CD14-positive monocyte (primary cell): ENCODE measurements at regions not wholly inside any gene's neighbourhood (a gene's known extent, or its start where the extent isn't known, plus 50 kb on each side); places are given as distances from the start of the nearest gene placed in this dataset.

Experiments used
- DNase-seq, 3 donors: peaks; one replicate each; pipeline ENCODE4 v3.0.0-alpha.2; 2011 to 2022
- H2AFZ ChIP-seq: 2 replicates; pipeline ENCODE4 v1.6.0; 2012; ENCODE audit warnings: mild to moderate bottlenecking, low read depth, low read length, inconsistent platforms; ENCODE audit not compliant: insufficient read depth, poor library complexity, severe bottlenecking
- H3K27ac ChIP-seq, 2 donors: 1 replicate in 1 of 2; 2 replicates in 1 of 2; pipeline ENCODE4 v1.5.1; 2012 to 2013; ENCODE audit warnings: low read length in 2 of 2, control low read depth in 1 of 2, inconsistent platforms in 1 of 2, low read depth in 1 of 2, mild to moderate bottlenecking in 1 of 2
- H3K27me3 ChIP-seq, 2 donors: one replicate each; pipeline versions ENCODE4 v1.6.0 to v1.6.1; 2011 to 2013; ENCODE audit warnings: low read length in 2 of 2; ENCODE audit not compliant: control insufficient read depth in 2 of 2, insufficient read depth in 2 of 2
- H3K36me3 ChIP-seq, 2 donors: replicated peaks in 1 of 2; 1 replicate in 1 of 2; 2 replicates in 1 of 2; pipeline versions ENCODE4 v1.5.1 to v1.6.1; 2012 to 2013; ENCODE audit warnings: low read length in 2 of 2, control low read depth in 1 of 2, inconsistent platforms in 1 of 2, mild to moderate bottlenecking in 1 of 2; ENCODE audit not compliant: insufficient read depth in 2 of 2, control insufficient read depth in 1 of 2
- H3K4me1 ChIP-seq, 2 donors: 1 replicate in 1 of 2; 2 replicates in 1 of 2; pipeline versions ENCODE4 v1.5.1 to v1.6.1; 2012 to 2013; ENCODE audit warnings: low read length in 2 of 2, control low read depth in 1 of 2, inconsistent platforms in 1 of 2, mild to moderate bottlenecking in 1 of 2, moderate library complexity in 1 of 2; ENCODE audit not compliant: insufficient read depth in 2 of 2, control insufficient read depth in 1 of 2
- H3K4me2 ChIP-seq: replicated peaks from 2 replicates; pipeline ENCODE3; 2012; ENCODE audit warnings: low read length, moderate library complexity, mild to moderate bottlenecking; ENCODE audit not compliant: poor library complexity, severe bottlenecking; ENCODE audit errors: extremely low read depth
- H3K4me3 ChIP-seq, 3 experiments: fragments of 200-600 bp in 1 of 3; sonication (generic) in 1 of 3; replicated peaks in 1 of 3; 1 replicate in 2 of 3; 2 replicates in 1 of 3; pipeline ENCODE4 v1.5.1; 2011 to 2013; ENCODE audit warnings: low read length in 3 of 3, mild to moderate bottlenecking in 3 of 3, control low read depth in 2 of 3, low read depth in 2 of 3, inconsistent platforms in 1 of 3, moderate library complexity in 1 of 3
- H3K79me2 ChIP-seq: 2 replicates; pipeline ENCODE4 v1.6.0; 2012; ENCODE audit warnings: mild to moderate bottlenecking, control low read depth, inconsistent platforms, low read length, moderate library complexity; ENCODE audit not compliant: insufficient read depth
- H3K9ac ChIP-seq: 2 replicates; pipeline ENCODE4 v1.6.0; 2017; ENCODE audit warnings: low read length, mild to moderate bottlenecking; ENCODE audit not compliant: insufficient read depth, poor library complexity, severe bottlenecking
- H3K9me3 ChIP-seq, 2 donors: replicated peaks in 1 of 2; 1 replicate in 1 of 2; 2 replicates in 1 of 2; pipeline versions ENCODE4 v1.5.1 to v1.6.1; 2012 to 2013; ENCODE audit warnings: low read length in 2 of 2, control low read depth in 1 of 2; ENCODE audit not compliant: control insufficient read depth in 1 of 2, insufficient read depth in 1 of 2
- H4K20me1 ChIP-seq: 2 replicates; pipeline ENCODE4 v1.6.0; 2012; ENCODE audit warnings: mild to moderate bottlenecking, low read length, control low read depth, moderate library complexity; ENCODE audit not compliant: insufficient read depth
- H3K27ac Mint-ChIP-seq, 7 donors: one replicate each; pipeline ENCODE4 v1.8.0; 2020; ENCODE audit warnings: mild to moderate bottlenecking in 7 of 7, mixed read lengths in 7 of 7, moderate library complexity in 6 of 7, inconsistent platforms in 2 of 7
- H3K27me3 Mint-ChIP-seq, 3 donors: one replicate each; pipeline ENCODE4 v1.8.0; 2021 to 2022; ENCODE audit warnings: low read depth in 3 of 3, mild to moderate bottlenecking in 3 of 3, mixed read lengths in 3 of 3, moderate library complexity in 3 of 3, inconsistent platforms in 1 of 3
- H3K36me3 Mint-ChIP-seq, 2 donors: one replicate each; pipeline ENCODE4 v1.8.0; 2020; ENCODE audit warnings: mixed read lengths in 2 of 2, inconsistent platforms in 1 of 2, mild to moderate bottlenecking in 1 of 2
- H3K4me1 Mint-ChIP-seq: one replicate; pipeline ENCODE4 v1.8.0; 2020; ENCODE audit warnings: mild to moderate bottlenecking, mixed read lengths
- H3K4me3 Mint-ChIP-seq, 2 donors: one replicate each; pipeline ENCODE4 v1.8.0; 2020; ENCODE audit warnings: mild to moderate bottlenecking in 2 of 2, mixed read lengths in 2 of 2, moderate library complexity in 1 of 2
- H3K9me3 Mint-ChIP-seq, 7 donors: one replicate each; pipeline ENCODE4 v1.8.0; 2020 to 2022; ENCODE audit warnings: mixed read lengths in 7 of 7, mild to moderate bottlenecking in 6 of 7, moderate library complexity in 6 of 7, inconsistent platforms in 2 of 7
- CTCF ChIP-seq: fragments of 200-600 bp; IDR thresholded peaks from one replicate; pipeline ENCODE4 v1.8.0; 2022; ENCODE audit warnings: antibody characterized with exemption, mild to moderate bottlenecking
- WGBS: methylation state at CpG from one replicate; pipeline ENCODE4 v1.1.5; 2013; ENCODE audit warnings: missing lambda C conversion rate; ENCODE audit not compliant: insufficient coverage; 5-methylcytosine and 5-hydroxymethylcytosine counted together
- intact Hi-C, 2 donors: fragments of 100-400 bp; cut with micrococcal nuclease; formaldehyde crosslinking; loops; one replicate each; pipeline versions ENCODE4 v1.15.0 to v1.15.1; 2023

DNA sequence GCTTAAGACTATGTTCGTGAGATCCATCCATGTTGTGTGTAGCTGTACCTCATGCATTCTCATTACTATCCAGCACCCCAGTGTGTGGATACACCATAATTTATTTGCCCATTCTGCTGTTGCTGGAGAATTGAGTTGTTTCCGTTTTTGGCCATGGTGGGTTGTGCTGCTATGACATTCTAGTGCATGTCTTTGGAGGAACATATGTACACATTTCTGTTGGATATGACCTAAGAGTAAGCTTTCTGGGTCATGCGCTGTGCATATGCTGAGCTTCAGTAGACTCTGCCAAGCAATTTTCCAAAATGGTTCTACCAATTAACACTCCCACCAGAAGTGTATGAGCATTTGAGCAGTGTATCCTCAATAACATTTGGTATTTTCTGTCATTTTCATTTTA, 316.6 kb downstream of the MIAT start:
- Histone ChIP-seq H3K27ac (no peak overlapping the region), H3K9me3 (no peaks in the 10 kb centered on the region), H3K4me2 (no peak overlapping the region), H3K79me2 (no peaks in the 10 kb centered on the region), H3K4me3 (no peak overlapping the region), H3K36me3 (no peaks in the 10 kb centered on the region), H2AFZ (no peak overlapping the region), H3K9ac (no peak overlapping the region), H4K20me1 (no peaks in the 10 kb centered on the region), H3K27me3 (peaks cover 0 to 2% of the 10 kb centered on the region in 2 donors), H3K4me1 (no peaks in the 10 kb centered on the region)
- DNase-seq = no peak
- intact Hi-C loops = no loop called here
- Mint-ChIP-seq H3K27me3 (peaks cover 3 to 9% (median 8%) of the 10 kb centered on the region in 3 donors), H3K27ac (no peak overlapping the region), H3K4me3 (no peak overlapping the region), H3K36me3 (no peaks in the 10 kb centered on the region), H3K9me3 (peaks cover 0 to 4% (median 0%) of the 10 kb centered on the region in 7 donors), H3K4me1 (no peaks in the 10 kb centered on the region)
- no peak for TF ChIP-seq CTCF
- no CpG with 5 or more reads among the region's 3 CpGs for WGBS

- Histone ChIP-seq H3K79me2 (no peaks in the 10 kb centered on the region), H3K27me3 (peaks cover 2 to 4% of the 10 kb centered on the region in 2 donors), H3K4me2 (no peak overlapping the region), H3K4me1 (no peaks in the 10 kb centered on the region), H4K20me1 (no peaks in the 10 kb centered on the region), H3K36me3 (no peaks in the 10 kb centered on the region), H3K27ac (no peak overlapping the region), H3K9me3 (no peaks in the 10 kb centered on the region), H3K4me3 (no peak overlapping the region), H3K9ac (no peak overlapping the region), H2AFZ (no peak overlapping the region)
- intact Hi-C loops = no loop called here
- H3K9me3 Mint-ChIP-seq = peaks cover 0 to 4% (median 0%) of the 10 kb centered on the region in 7 donors
- peaks cover under 1 to 12% (median 8%) of the 10 kb centered on the region in 3 donors for H3K27me3 Mint-ChIP-seq
- WGBS = 0% methylated on average over 1 of the region's 4 CpGs
- H3K36me3 Mint-ChIP-seq = no peaks in the 10 kb centered on the region
- no peak for DNase-seq
- H3K4me3 Mint-ChIP-seq = no peak overlapping the region
- H3K4me1 Mint-ChIP-seq = no peaks in the 10 kb centered on the region
- H3K27ac Mint-ChIP-seq = no peak overlapping the region
- TF ChIP-seq CTCF = no peak
These were observed 317.8 kb downstream of the MIAT start for GRCh38 chr22:26974914-26975803.
